Retina (tissue), 1 donor: ENCODE measurements at regions not wholly inside any gene's neighbourhood (a gene's known extent, or its start where the extent isn't known, plus 50 kb on each side); places are given as distances from the start of the nearest gene placed in this dataset.
A peak's percentile ranks its signal among the peaks of the same experiment; 100 is the strongest.

Source experiments
- DNase-seq: peaks from one replicate; pipeline ENCODE4 v3.0.0-alpha.2; 2016

GRCh38 chr20:62545901-62546525, 70.2 kb upstream of the GATA5 start:
- no peak for DNase-seq

- DNase-seq, result no peak
These were observed 70.8 kb upstream of the GATA5 start for GRCh38 chr20:62546606-62547005.

GRCh38 chr20:62547364-62547763, 71.6 kb upstream of the GATA5 start:
- DNase-seq, result no peak

- no peak for DNase-seq
These were observed 72.7 kb upstream of the GATA5 start for GRCh38 chr20:62548471-62548870.

- DNase-seq, result no peak
These were observed 73.2 kb upstream of the GATA5 start for GRCh38 chr20:62549029-62549428.

- DNase-seq, result no peak
These were observed 73.8 kb upstream of the GATA5 start for GRCh38 chr20:62549499-62550086.

- no peak for DNase-seq
These were observed 74.4 kb upstream of the GATA5 start for GRCh38 chr20:62550087-62550632.

- DNase-seq, result no peak
These were observed 75.9 kb upstream of the GATA5 start for GRCh38 chr20:62551407-62552323.

- no peak for DNase-seq
These were observed 76.8 kb upstream of the GATA5 start for GRCh38 chr20:62552613-62553012.

GRCh38 chr20:62553136-62553837, 77.5 kb upstream of the GATA5 start:
- DNase-seq, result no peak

- no peak for DNase-seq
These were observed 78.0 kb upstream of the GATA5 start for GRCh38 chr20:62553838-62554161.

GRCh38 chr20:62554214-62554897, 78.6 kb upstream of the GATA5 start:
- peak; percentile 52 for DNase-seq

GRCh38 chr20:62554898-62555641, 79.3 kb upstream of the GATA5 start:
- DNase-seq, result no peak

- no peak for DNase-seq
These were observed 80.0 kb upstream of the GATA5 start for GRCh38 chr20:62555642-62556420.

GRCh38 chr20:62557462-62557861, 81.7 kb upstream of the GATA5 start:
- no peak for DNase-seq

GRCh38 chr20:62557999-62558408, 82.2 kb upstream of the GATA5 start:
- no peak for DNase-seq

GRCh38 chr20:62558779-62559178, 83.0 kb upstream of the GATA5 start:
- DNase-seq, result no peak

GRCh38 chr20:62560162-62560561, 82.1 kb upstream of the SLCO4A1 start:
- DNase-seq, result no peak

GRCh38 chr20:62561182-62561581, 81.1 kb upstream of the SLCO4A1 start:
- no peak for DNase-seq

- DNase-seq, result no peak
These were observed 80.4 kb upstream of the SLCO4A1 start for GRCh38 chr20:62561948-62562347.

GRCh38 chr20:62562831-62563230, 79.5 kb upstream of the SLCO4A1 start:
- DNase-seq, result no peak
